ENCODE measurements at regions not wholly inside any gene's neighbourhood (a gene's known extent, or its start where the extent isn't known, plus 50 kb on each side); places are given as distances from the start of the nearest gene placed in this dataset.

- TF ChIP-seq POLR2A (IDR thresholded peaks at IDR 0.05; ENCODE audit: low read depth, low read length) (no peak), POLR2AphosphoS5 (IDR thresholded peaks at IDR 0.05; ENCODE audit: low read depth, low read length) (no peak), TAF1 (IDR thresholded peaks at IDR 0.05; ENCODE audit: borderline replicate concordance, low read depth, low read length) (no peak)
Measured at GRCh38 chr4:123824524-123824923, 427.9 kb downstream of the SPRY1 start.

Measured in GM12892 (cell line).